HCT116 (cell line): ENCODE measurements at regions not wholly inside any gene's neighbourhood (a gene's known extent, or its start where the extent isn't known, plus 50 kb on each side); places are given as distances from the start of the nearest gene placed in this dataset.

Source experiments
- ATAC-seq: fragments of 200-7000 bp; cut with Tn5 transposase; 2 replicates; pipeline ENCODE4 v1.9.1; 2020; ENCODE audit warnings: mild to moderate bottlenecking, moderate library complexity
- BruUV-seq: library from RNA; stranded (reverse); fragments of 400-500 nt; replicated peaks from 2 replicates; lab custom pipeline; 2021; lab: Mats Ljungman, UMichigan
- CTCF ChIA-PET: fragments of 300-600 bp; sonication (Branson Sonifier 250); formaldehyde crosslinking; loops from one replicate; lab custom pipeline; 2021; ENCODE audit warnings: antibody characterized with exemption; lab: Charles Lee
- POLR2A ChIA-PET: fragments of 300-600, 350-600 bp; sonication (Branson Sonifier 250); formaldehyde crosslinking; loops from one replicate; lab custom pipeline; 2021; ENCODE audit warnings: antibody characterized with exemption; lab: Charles Lee
- RAD21 ChIA-PET, 2 experiments: fragments of 300-600 bp; sonication (Branson Sonifier 250); formaldehyde crosslinking; loops; one replicate each; lab custom pipeline; 2023; ENCODE audit warnings: low total read pairs in 2 of 2; ENCODE audit not compliant: uncharacterized antibody in 2 of 2, unreplicated experiment in 2 of 2, low non-redundant PET in 1 of 2; lab: Charles Lee
- DNase-seq: peaks from one replicate; pipeline ENCODE4 v3.0.0-alpha.2; 2010; ENCODE audit warnings: low read depth, low spot score
- H2AFZ ChIP-seq: fragments of 200-600 bp; shearing (Covaris generic), sonication (generic); 2 replicates; pipeline ENCODE4 v1.6.1; 2017; ENCODE audit warnings: low read depth, mixed run types, mixed read lengths, antibody characterized with exemption, low read length; ENCODE audit not compliant: poor library complexity, severe bottlenecking
- H3K27ac ChIP-seq: 2 replicates; pipeline ENCODE4 v1.5.1; 2012; ENCODE audit warnings: low read depth, low read length
- H3K27me3 ChIP-seq: fragments of 200-600 bp; sonication (generic); 2 replicates; pipeline ENCODE4 v1.6.1; 2016; ENCODE audit warnings: mixed run types, low read length, mixed read lengths; ENCODE audit not compliant: insufficient read depth
- H3K36me3 ChIP-seq, 2 experiments: fragments of 200-500 bp in 1 of 2; fragments of 200-600 bp in 1 of 2; sonication (Bioruptor generic) in 1 of 2; sonication (generic) in 1 of 2; 2 replicates each; pipeline versions ENCODE4 v1.5.1 to v1.6.1; 2014 to 2016; ENCODE audit warnings: low read length in 2 of 2, inconsistent platforms in 1 of 2, mixed read lengths in 1 of 2, mixed run types in 1 of 2; ENCODE audit not compliant: insufficient read depth in 2 of 2, control insufficient read depth in 1 of 2
- H3K4me1 ChIP-seq, 2 experiments: fragments of 200-600 bp in 1 of 2; sonication (generic) in 1 of 2; 2 replicates each; pipeline versions ENCODE4 v1.5.1 to v1.6.1; 2012 to 2017; ENCODE audit warnings: low read length in 2 of 2, inconsistent platforms in 1 of 2, mild to moderate bottlenecking in 1 of 2, mixed read lengths in 1 of 2, mixed run types in 1 of 2, moderate library complexity in 1 of 2; ENCODE audit not compliant: insufficient read depth in 2 of 2, control insufficient read depth in 1 of 2
- H3K4me2 ChIP-seq: fragments of 200-600 bp; sonication (generic); 2 replicates; pipeline ENCODE4 v1.6.1; 2017; ENCODE audit warnings: mixed run types, low read length, mixed read lengths
- H3K4me3 ChIP-seq, 2 experiments: fragments of 200-600 bp in 1 of 2; sonication (generic) in 1 of 2; replicated peaks in 1 of 2; 2 replicates each; pipeline ENCODE4 v1.5.1; 2011 to 2016; ENCODE audit warnings: low read length in 2 of 2, control low read depth in 1 of 2, low read depth in 1 of 2, mild to moderate bottlenecking in 1 of 2, mixed read lengths in 1 of 2, mixed run types in 1 of 2
- H3K79me2 ChIP-seq: fragments of 200-600 bp; sonication (generic); 2 replicates; pipeline ENCODE4 v1.6.1; 2017; ENCODE audit warnings: mild to moderate bottlenecking, mixed run types, low read length, moderate library complexity, mixed read lengths; ENCODE audit not compliant: insufficient read depth
- H3K9ac ChIP-seq: fragments of 200-600 bp; sonication (generic); 2 replicates; pipeline ENCODE4 v1.6.1; 2016; ENCODE audit warnings: low read length, mixed read lengths
- H3K9me2 ChIP-seq: fragments of 200-600 bp; sonication (generic), shearing (Covaris generic); 2 replicates; pipeline ENCODE4 v1.6.1; 2017; ENCODE audit warnings: mixed run types, mild to moderate bottlenecking, moderate library complexity; ENCODE audit not compliant: insufficient read depth
- H3K9me3 ChIP-seq, 2 experiments: fragments of 200-500 bp in 1 of 2; fragments of 200-600 bp in 1 of 2; sonication (Bioruptor generic) in 1 of 2; sonication (generic) in 1 of 2; 2 replicates each; pipeline ENCODE4 v1.6.1; 2014 to 2017; ENCODE audit warnings: low read length in 2 of 2, mixed read lengths in 2 of 2, inconsistent platforms in 1 of 2, low read depth in 1 of 2, mild to moderate bottlenecking in 1 of 2, mixed run types in 1 of 2, moderate library complexity in 1 of 2; ENCODE audit not compliant: control insufficient read depth in 1 of 2, insufficient read depth in 1 of 2
- H4K20me1 ChIP-seq: fragments of 200-600 bp; sonication (generic), shearing (Covaris generic); 2 replicates; pipeline ENCODE4 v1.6.1; 2017; ENCODE audit warnings: mixed run types, mild to moderate bottlenecking, moderate library complexity; ENCODE audit not compliant: insufficient read depth
- CBX3 ChIP-seq: IDR thresholded peaks from 2 replicates; pipeline ENCODE4 v1.6.1; 2012; ENCODE audit warnings: low read depth
- CEBPB ChIP-seq: IDR thresholded peaks from 2 replicates; pipeline ENCODE4 v1.6.1; 2012; ENCODE audit warnings: low read depth
- EZH2phosphoT487 ChIP-seq: fragments of 200-600 bp; IDR thresholded peaks from 2 replicates; pipeline ENCODE4 v1.6.1; 2018; ENCODE audit warnings: antibody characterized with exemption, borderline replicate concordance
- FOSL1 ChIP-seq: IDR thresholded peaks from 2 replicates; pipeline ENCODE4 v1.6.1; 2012; ENCODE audit warnings: low read depth
- MAX ChIP-seq: IDR thresholded peaks from 2 replicates; pipeline ENCODE4 v1.6.1; 2012
- POLR2AphosphoS5 ChIP-seq: IDR thresholded peaks from 2 replicates; pipeline ENCODE4 v1.6.1; 2011; ENCODE audit warnings: mild to moderate bottlenecking, low read depth, low read length, moderate library complexity
- REST ChIP-seq: IDR thresholded peaks from 2 replicates; pipeline ENCODE4 v1.6.1; 2012; ENCODE audit warnings: low read depth
- SIN3A ChIP-seq: IDR thresholded peaks from 2 replicates; pipeline ENCODE4 v1.6.1; 2012; ENCODE audit warnings: low read depth
- ZBTB33 ChIP-seq: IDR thresholded peaks from 2 replicates; pipeline ENCODE4 v1.6.1; 2011; ENCODE audit warnings: mild to moderate bottlenecking, low read length, moderate library complexity; ENCODE audit not compliant: insufficient replicate concordance; ENCODE audit errors: extremely low read depth
- intact Hi-C: fragments of 100-400 bp; cut with micrococcal nuclease; formaldehyde crosslinking; loops from 2 replicates; pipeline ENCODE4 v1.10.0; 2022

- no peak for TF ChIP-seq MAX
- TF ChIP-seq REST: no peak
- no peak for TF ChIP-seq CBX3
- no peak for TF ChIP-seq POLR2AphosphoS5
- no peak for TF ChIP-seq FOSL1
- no peak for TF ChIP-seq SIN3A
- no peak for TF ChIP-seq CEBPB
- no peak overlapping the region for H3K4me2 ChIP-seq
- RAD21 ChIA-PET: no interaction called here
Measured at GRCh38 chr1:4068076-4068475, 168.0 kb upstream of the C1orf174 start.

GRCh38 chr1:4071653-4072052 lies 171.6 kb upstream of the C1orf174 start:
- CTCF ChIA-PET: no interaction called here
- RAD21 ChIA-PET: no interaction called here
- Histone ChIP-seq H3K79me2 (no peaks in the 10 kb centered on the region), H3K9me2 (no peaks in the 10 kb centered on the region), H3K27me3 (peaks cover 44% of the 10 kb centered on the region; the same call in 1 of the 2 replicates), H3K36me3 (no peaks in the 10 kb centered on the region), H3K4me1 (no peaks in the 10 kb centered on the region), H3K4me2 (no peak overlapping the region), H3K4me3 (no peak overlapping the region), H4K20me1 (no peaks in the 10 kb centered on the region), H3K27ac (no peak overlapping the region), H2AFZ (no peak overlapping the region), H3K9me3 (no peaks in the 10 kb centered on the region), H3K9ac (no peak overlapping the region)
- TF ChIP-seq ZBTB33: no peak
- no peak for TF ChIP-seq FOSL1
- TF ChIP-seq EZH2phosphoT487: no peak
- TF ChIP-seq CEBPB: no peak
- intact Hi-C loops: no loop called here
- POLR2A ChIA-PET: no interaction called here
- DNase-seq: no peak
- no TSS peak for BruUV-seq
- ATAC-seq: no peak

More at GRCh38 chr1:4068076-4068475, 168.0 kb upstream of the C1orf174 start:
- H3K79me2 ChIP-seq: no peaks in the 10 kb centered on the region
- H3K9me3 ChIP-seq: no peaks in the 10 kb centered on the region; a peak in 1 of 4 replicates
- intact Hi-C loops: no loop called here
- BruUV-seq: no TSS peak
- H3K36me3 ChIP-seq: no peaks in the 10 kb centered on the region
- ATAC-seq: no peak
- no peak overlapping the region for H3K9ac ChIP-seq
- no peaks in the 10 kb centered on the region for H3K9me2 ChIP-seq
- H3K4me3 ChIP-seq: no peak overlapping the region
- no peaks in the 10 kb centered on the region for H3K4me1 ChIP-seq
- H2AFZ ChIP-seq: no peak overlapping the region
- DNase-seq: no peak
- ChIA-PET POLR2A (no interaction called here), CTCF (no interaction called here)
- no peaks in the 10 kb centered on the region for H4K20me1 ChIP-seq
- H3K27me3 ChIP-seq: peaks cover 29% of the 10 kb centered on the region; the same call in 1 of the 2 replicates
- no peak overlapping the region for H3K27ac ChIP-seq
